ENCODE measurements at regions not wholly inside any gene's neighbourhood (a gene's known extent, or its start where the extent isn't known, plus 50 kb on each side); places are given as distances from the start of the nearest gene placed in this dataset.
A peak's percentile ranks its signal among the peaks of the same experiment; 100 is the strongest.

- DNase-seq = no peak
These were observed 155.2 kb upstream of the IPO5 start for GRCh38 chr13:97798171-97798821.

GRCh38 chr13:97798836-97799235 is 154.6 kb upstream of the IPO5 start:
- peak; percentile 45 for DNase-seq

DNA sequence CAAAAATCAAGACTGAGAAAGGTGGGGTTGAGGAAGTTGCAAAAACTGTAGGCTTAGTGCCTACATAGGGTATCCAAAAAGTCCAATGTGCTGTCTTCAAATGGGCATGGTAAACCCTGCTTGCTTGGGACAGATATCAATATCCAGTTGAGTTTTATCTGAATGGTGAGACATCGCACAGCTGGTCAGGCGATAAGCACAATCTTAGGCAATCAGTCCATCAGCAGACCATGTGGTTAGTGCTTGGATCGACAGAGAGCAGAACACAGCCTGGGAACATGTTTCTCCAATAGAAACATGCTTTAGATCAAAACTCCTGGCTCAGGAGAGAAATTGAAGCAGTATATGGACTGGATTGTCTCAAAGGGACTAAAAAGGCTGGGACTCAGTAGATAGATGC is 151.3 kb upstream of the IPO5 start:
- no peak for DNase-seq

DNA sequence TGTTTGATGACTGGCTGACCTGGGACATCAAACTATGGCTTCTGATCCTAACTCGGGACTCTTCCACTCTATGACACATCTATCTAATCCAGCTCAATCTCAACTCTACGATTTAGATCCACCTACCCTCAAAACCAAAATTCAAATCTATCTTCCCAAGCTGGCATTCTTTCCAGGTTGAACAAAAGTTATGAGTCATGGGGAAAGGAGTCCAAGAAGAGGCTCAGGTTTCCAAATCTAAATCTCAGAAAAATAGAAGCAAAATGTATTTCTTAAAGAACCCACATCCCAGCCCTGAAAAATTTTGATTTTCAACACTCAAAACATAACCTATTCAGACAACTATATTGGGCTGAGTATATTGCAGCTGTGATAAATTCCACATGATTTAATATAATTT is 143.9 kb upstream of the IPO5 start:
- DNase-seq = no peak

DNA sequence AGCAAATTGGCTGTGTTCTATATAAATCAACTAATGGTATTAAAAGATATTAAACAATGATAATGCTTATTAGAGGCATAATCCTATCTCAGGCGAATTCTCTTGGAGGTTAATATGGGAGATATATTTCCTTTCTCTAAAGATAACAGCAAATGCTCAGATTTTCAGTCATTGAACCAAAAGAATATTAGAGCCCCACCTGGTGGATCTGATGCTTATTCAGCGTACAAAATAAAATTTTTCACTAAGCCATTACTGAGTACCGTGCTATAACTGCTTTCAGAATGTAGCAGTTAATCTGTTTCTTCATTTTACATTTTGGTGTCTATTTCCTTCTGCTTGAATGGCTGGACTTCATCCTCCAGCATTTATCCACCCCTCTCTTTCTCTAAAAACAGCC is 143.3 kb upstream of the IPO5 start:
- peak; percentile 62 for DNase-seq

GRCh38 chr13:97822377-97822776 is 131.1 kb upstream of the IPO5 start:
- no peak for DNase-seq

- no peak for DNase-seq
These were observed 127.0 kb upstream of the IPO5 start for GRCh38 chr13:97826421-97827012.

GRCh38 chr13:97834250-97834649 is 119.2 kb upstream of the IPO5 start:
- DNase-seq = no peak

DNA sequence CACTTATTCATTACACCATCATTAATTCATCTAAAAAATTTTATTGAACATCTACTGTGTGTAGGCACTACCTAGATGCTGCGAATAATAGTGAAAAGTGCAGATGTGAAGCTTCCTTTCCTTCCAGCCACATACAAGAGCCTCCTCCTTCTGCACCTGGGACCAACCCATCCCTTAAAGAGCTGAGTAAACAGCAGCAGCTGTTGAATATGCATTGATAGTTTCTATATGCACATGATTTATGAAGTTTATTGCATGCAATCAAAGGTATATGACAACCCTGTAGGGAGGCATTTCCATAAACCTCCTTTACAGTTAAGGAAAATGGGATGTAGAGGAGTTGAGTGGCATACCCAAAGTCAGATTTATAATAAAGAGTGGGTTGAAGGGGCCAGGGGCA is 110.3 kb upstream of the IPO5 start:
- DNase-seq = no peak

- no peak for DNase-seq
These were observed 109.3 kb upstream of the IPO5 start for GRCh38 chr13:97844151-97844550.

GRCh38 chr13:97848886-97849285 is 104.6 kb upstream of the IPO5 start:
- no peak for DNase-seq

DNA sequence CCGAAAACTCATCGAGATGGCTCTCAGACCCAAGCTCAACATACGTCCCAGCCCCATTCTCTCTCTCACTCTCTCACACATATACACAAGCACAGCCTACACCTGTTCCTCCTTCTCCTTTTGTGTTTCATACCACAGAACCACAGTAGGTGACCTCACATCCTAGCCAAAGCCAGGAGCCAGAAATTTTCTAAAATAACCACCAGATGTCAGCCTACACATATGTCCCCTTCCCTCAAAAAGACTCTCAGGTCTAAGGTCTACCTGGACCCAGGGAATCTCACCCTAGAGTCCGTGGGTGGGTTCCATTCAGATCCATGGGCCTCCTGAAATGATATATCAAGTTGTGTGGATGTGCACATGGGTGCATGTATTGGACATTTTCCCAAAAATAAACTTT is 104.2 kb upstream of the IPO5 start:
- DNase-seq = peak; percentile 24

DNA sequence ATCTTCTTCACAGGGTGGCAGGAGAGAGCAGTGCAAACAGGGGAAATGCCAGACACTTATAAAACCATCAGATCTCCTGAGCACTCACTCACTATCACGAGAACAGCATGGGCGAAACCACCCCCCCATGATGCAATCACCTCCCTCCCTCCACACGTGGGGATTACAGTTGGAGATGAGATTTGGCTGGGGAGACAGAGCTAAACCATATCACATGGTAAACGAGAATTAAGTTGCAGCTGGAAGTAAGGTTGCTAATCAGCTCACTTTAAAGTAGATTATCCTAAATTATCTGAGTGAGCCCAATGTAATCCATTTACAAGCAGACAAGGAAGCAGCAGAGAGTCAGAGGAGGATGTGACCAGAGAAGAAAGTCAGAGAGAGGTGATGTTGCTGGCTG is 102.2 kb upstream of the IPO5 start:
- no peak for DNase-seq

- no peak for DNase-seq
These were observed 101.1 kb upstream of the IPO5 start for GRCh38 chr13:97852181-97852874.

- no peak for DNase-seq
These were observed 99.9 kb upstream of the IPO5 start for GRCh38 chr13:97853550-97853949.

- DNase-seq = peak; percentile 94
These were observed 97.7 kb upstream of the IPO5 start for GRCh38 chr13:97855570-97856303.

GRCh38 chr13:97856304-97856675 is 97.2 kb upstream of the IPO5 start:
- no peak for DNase-seq

DNA sequence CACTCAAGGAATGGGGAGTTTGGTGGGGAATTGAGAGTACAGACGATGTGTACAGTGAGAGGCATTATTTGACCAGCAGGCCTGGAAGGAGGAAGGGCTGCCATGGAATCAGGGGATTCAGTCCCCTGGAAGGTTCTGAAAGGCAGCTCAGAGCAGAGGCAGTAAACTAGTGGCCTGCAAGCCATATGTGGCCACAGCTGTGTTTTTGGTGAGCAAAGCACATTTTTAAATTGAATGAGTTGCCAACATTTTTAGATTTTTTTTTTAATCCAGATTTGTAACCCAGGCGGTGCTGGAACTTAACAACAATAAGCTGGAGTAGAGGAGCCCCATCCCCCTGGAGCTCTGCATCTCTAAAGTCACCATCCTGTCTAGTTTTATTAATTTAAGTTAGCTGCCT is 95.3 kb upstream of the IPO5 start:
- no peak for DNase-seq

GRCh38 chr13:97866346-97866745 is 87.1 kb upstream of the IPO5 start:
- DNase-seq = no peak

DNA sequence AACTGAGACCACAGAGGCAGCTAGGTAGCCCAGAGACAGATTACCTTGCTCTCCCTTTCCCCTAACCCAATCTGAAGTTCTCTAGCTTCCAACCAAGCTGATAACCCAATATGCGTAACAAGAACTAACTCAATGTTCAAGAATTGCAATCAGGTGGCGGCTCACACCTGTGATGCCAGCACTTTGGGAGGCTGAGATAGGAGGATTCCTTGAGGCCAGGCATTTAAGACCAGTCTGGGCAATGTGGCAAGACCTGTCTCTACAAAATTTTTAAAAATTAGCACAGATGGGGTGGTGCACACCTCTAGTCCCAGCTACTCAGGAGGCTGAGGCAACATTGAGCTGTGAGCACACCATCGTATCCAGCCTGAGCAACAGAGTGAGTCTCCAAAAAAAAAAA is 86.7 kb upstream of the IPO5 start:
- no peak for DNase-seq

DNA sequence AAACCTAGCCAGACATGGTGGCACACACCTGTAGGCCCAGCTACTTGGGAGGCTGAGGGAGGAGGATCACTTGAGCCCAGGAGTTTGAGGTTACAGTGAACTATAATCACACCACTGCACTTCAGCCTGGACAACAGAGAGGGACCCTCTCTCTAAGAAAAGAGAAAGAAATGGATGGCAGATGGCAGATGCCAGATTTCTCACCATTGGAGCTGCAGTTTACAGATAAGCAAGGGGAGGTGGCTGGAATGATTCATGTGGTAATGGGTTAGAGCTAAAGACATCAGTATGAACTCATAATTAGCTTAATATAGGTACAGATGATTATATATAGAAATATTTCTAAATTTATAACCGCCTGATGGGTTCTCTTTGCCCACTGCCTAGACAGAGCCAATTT is 80.1 kb upstream of the IPO5 start:
- DNase-seq = no peak

DNA sequence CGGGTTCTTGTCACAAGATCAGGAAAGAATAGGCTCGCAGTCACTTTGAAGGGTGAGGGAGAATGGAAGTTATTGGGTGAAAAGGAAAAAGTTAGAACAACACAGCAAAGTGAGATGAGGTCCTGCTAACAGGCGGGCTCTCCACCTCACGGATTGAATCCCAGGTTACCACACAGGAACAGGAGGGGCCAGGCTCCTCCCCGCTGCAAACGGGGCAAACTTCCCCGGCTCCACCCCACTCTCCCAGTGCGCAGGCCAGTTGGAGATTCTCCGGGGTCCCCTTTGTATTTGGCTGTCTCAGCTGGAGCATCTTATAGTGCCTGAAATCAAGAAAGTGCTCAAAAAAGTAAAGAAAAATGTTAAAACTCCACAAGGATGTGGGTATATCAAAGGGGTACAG is 78.3 kb upstream of the IPO5 start:
- no peak for DNase-seq

- no peak for DNase-seq
These were observed 77.6 kb upstream of the IPO5 start for GRCh38 chr13:97875911-97876310.
